SK-N-SH (cell line): ENCODE measurements at regions not wholly inside any gene's neighbourhood (a gene's known extent, or its start where the extent isn't known, plus 50 kb on each side); places are given as distances from the start of the nearest gene placed in this dataset.

Experiments used
- CTCF ChIA-PET: fragments of 300-600, 350-600 bp; formaldehyde crosslinking; extraction: SDS; loops from one replicate; lab custom pipeline; 2021; lab: Yijun Ruan, JAX
- POLR2A ChIA-PET: fragments of 350-600 bp; sonication (Branson Sonifier 250); formaldehyde crosslinking; extraction: SDS; loops from one replicate; lab custom pipeline; 2020; ENCODE audit warnings: antibody characterized with exemption, inconsistent platforms; lab: Yijun Ruan, JAX
- DNase-seq: peaks from one replicate; pipeline ENCODE4 v3.0.0; 2012
- H2AFZ ChIP-seq: fragments of 200-600 bp; sonication (generic); 2 replicates; pipeline ENCODE4 v1.8.1; 2016; ENCODE audit warnings: antibody characterized with exemption, mild to moderate bottlenecking, low read depth
- H3F3A ChIP-seq: fragments of 200-600 bp; sonication (generic); replicated peaks from 2 replicates; pipeline ENCODE3; 2016; ENCODE audit warnings: antibody characterized with exemption, mild to moderate bottlenecking; ENCODE audit not compliant: insufficient read depth
- H3K27ac ChIP-seq, 2 experiments: fragments of 200-500 bp in 1 of 2; fragments of 200-600 bp in 1 of 2; sonication (Bioruptor generic) in 1 of 2; sonication (generic), shearing (Covaris generic) in 1 of 2; 2 replicates each; pipeline versions ENCODE4 v1.5.1 to v1.6.1; 2014 to 2016; ENCODE audit warnings: low read depth in 2 of 2, inconsistent platforms in 1 of 2, low read length in 1 of 2, mild to moderate bottlenecking in 1 of 2, mixed read lengths in 1 of 2
- H3K27me3 ChIP-seq: fragments of 200-600 bp; sonication (generic), shearing (Covaris generic); 2 replicates; pipeline ENCODE4 v1.6.1; 2016; ENCODE audit warnings: mixed run types; ENCODE audit not compliant: insufficient read depth
- H3K36me3 ChIP-seq, 2 experiments: fragments of 200-500 bp in 1 of 2; fragments of 200-600 bp in 1 of 2; sonication (Bioruptor generic) in 1 of 2; sonication (generic) in 1 of 2; replicated peaks in 1 of 2; 2 replicates each; pipeline versions ENCODE3 to v1.5.1; 2014 to 2016; ENCODE audit warnings: low read length in 1 of 2, mild to moderate bottlenecking in 1 of 2; ENCODE audit not compliant: insufficient read depth in 2 of 2, control insufficient read depth in 1 of 2
- H3K4me1 ChIP-seq, 2 experiments: fragments of 200-500 bp in 1 of 2; fragments of 200-600 bp in 1 of 2; sonication (Bioruptor generic) in 1 of 2; sonication (generic), shearing (Covaris generic) in 1 of 2; 2 replicates each; pipeline versions ENCODE4 v1.5.1 to v1.6.1; 2014 to 2016; ENCODE audit warnings: low read depth in 1 of 2, low read length in 1 of 2, mixed run types in 1 of 2; ENCODE audit not compliant: insufficient read depth in 2 of 2, control insufficient read depth in 1 of 2
- H3K4me2 ChIP-seq: fragments of 200-600 bp; sonication (generic), shearing (Covaris generic); 2 replicates; pipeline ENCODE4 v1.6.1; 2017; ENCODE audit warnings: mixed run types
- H3K4me3 ChIP-seq, 2 experiments: fragments of 200-500 bp in 1 of 2; fragments of 200-600 bp in 1 of 2; sonication (Bioruptor generic) in 1 of 2; sonication (generic), shearing (Covaris generic) in 1 of 2; 2 replicates each; pipeline versions ENCODE4 v1.5.1 to v1.8.1; 2014 to 2016; ENCODE audit warnings: low read depth in 2 of 2, inconsistent platforms in 1 of 2, low read length in 1 of 2, mild to moderate bottlenecking in 1 of 2, mixed read lengths in 1 of 2, moderate library complexity in 1 of 2
- H3K79me2 ChIP-seq: fragments of 200-600 bp; sonication (generic); 2 replicates; pipeline ENCODE4 v1.8.1; 2017; ENCODE audit warnings: mild to moderate bottlenecking; ENCODE audit not compliant: insufficient read depth
- H3K9ac ChIP-seq: fragments of 200-600 bp; sonication (generic); 2 replicates; pipeline ENCODE4 v1.6.1; 2017; ENCODE audit warnings: mixed run types
- H3K9me2 ChIP-seq: fragments of 200-600 bp; sonication (generic); 2 replicates; pipeline ENCODE4 v1.6.1; 2017; ENCODE audit warnings: mixed run types
- H3K9me3 ChIP-seq: fragments of 200-600 bp; sonication (generic); 2 replicates; pipeline ENCODE4 v1.6.1; 2017; ENCODE audit warnings: mixed run types, mild to moderate bottlenecking, moderate library complexity
- H4K20me1 ChIP-seq: fragments of 200-600 bp; sonication (generic); 2 replicates; pipeline ENCODE4 v1.6.1; 2017; ENCODE audit warnings: mild to moderate bottlenecking, mixed run types; ENCODE audit not compliant: insufficient read depth
- EZH2phosphoT487 ChIP-seq: fragments of 200-600 bp; sonication (generic); IDR thresholded peaks from 2 replicates; pipeline ENCODE4 v1.6.1; 2017; ENCODE audit warnings: low read depth, mixed run types, mild to moderate bottlenecking, antibody characterized with exemption, moderate library complexity, borderline replicate concordance
- FOSL2 ChIP-seq: IDR thresholded peaks from 2 replicates; pipeline ENCODE4 v1.4.0; 2012; ENCODE audit warnings: low read depth, mild to moderate bottlenecking, moderate library complexity, borderline replicate concordance
- GABPA ChIP-seq: IDR thresholded peaks from 2 replicates; pipeline ENCODE4 v1.4.0; 2012; ENCODE audit warnings: low read depth, mild to moderate bottlenecking
- GATA2 ChIP-seq: sonication (generic); formaldehyde crosslinking; IDR thresholded peaks from 2 replicates; pipeline ENCODE4 v1.5.0; 2020; ENCODE audit warnings: mild to moderate bottlenecking, missing genetic modification reagents
- MXI1 ChIP-seq: IDR thresholded peaks from 2 replicates; pipeline ENCODE4 v1.6.1; 2012; ENCODE audit warnings: mild to moderate bottlenecking, low read depth, low read length, improper control_type of control experiment
- PBX3 ChIP-seq: IDR thresholded peaks from 2 replicates; pipeline ENCODE4; 2012
- POLR2AphosphoS5 ChIP-seq: IDR thresholded peaks from 2 replicates; pipeline ENCODE4 v1.6.1; 2012; ENCODE audit warnings: low read depth, low read length
- RAD21 ChIP-seq: IDR thresholded peaks from 2 replicates; pipeline ENCODE4 v1.6.1; 2012; ENCODE audit warnings: mild to moderate bottlenecking, low read length
- RCOR1 ChIP-seq: fragments of 150-350 bp; IDR thresholded peaks from 2 replicates; pipeline ENCODE4 v1.6.1; 2017; ENCODE audit warnings: antibody characterized with exemption, low read length
- RXRA ChIP-seq: IDR thresholded peaks from 2 replicates; pipeline ENCODE4 v1.4.0; 2012; ENCODE audit warnings: low read depth, mild to moderate bottlenecking, borderline replicate concordance
- USF1 ChIP-seq: IDR thresholded peaks from 2 replicates; pipeline ENCODE4 v1.4.0; 2012; ENCODE audit warnings: low read depth, borderline replicate concordance
- WGBS: methylation state at CpG from one replicate; pipeline ENCODE4 v1.1.6; 2017; ENCODE audit warnings: low lambda C conversion rate; 5-methylcytosine and 5-hydroxymethylcytosine counted together
- TF ChIP-seq, protein P1 (sequence below): fragments of 150-350 bp; IDR thresholded peaks from 2 replicates; pipeline ENCODE4 v1.6.1; 2016; ENCODE audit warnings: mild to moderate bottlenecking, low read depth, low read length

GRCh38 chr12:42760550-42760949 lies 171.0 kb upstream of the PRICKLE1 start (continued):
- TF ChIP-seq, protein P1, sequence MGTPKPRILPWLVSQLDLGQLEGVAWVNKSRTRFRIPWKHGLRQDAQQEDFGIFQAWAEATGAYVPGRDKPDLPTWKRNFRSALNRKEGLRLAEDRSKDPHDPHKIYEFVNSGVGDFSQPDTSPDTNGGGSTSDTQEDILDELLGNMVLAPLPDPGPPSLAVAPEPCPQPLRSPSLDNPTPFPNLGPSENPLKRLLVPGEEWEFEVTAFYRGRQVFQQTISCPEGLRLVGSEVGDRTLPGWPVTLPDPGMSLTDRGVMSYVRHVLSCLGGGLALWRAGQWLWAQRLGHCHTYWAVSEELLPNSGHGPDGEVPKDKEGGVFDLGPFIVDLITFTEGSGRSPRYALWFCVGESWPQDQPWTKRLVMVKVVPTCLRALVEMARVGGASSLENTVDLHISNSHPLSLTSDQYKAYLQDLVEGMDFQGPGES: no peak

GRCh38 chr12:42759622-42760273 lies 170.2 kb upstream of the PRICKLE1 start:
- Histone ChIP-seq H3K4me2 (no peak overlapping the region), H3K4me3 (no peak overlapping the region), H3K9ac (no peak overlapping the region), H3K9me2 (no peaks in the 10 kb centered on the region), H3K4me1 (peaks cover 6 to 15% of the 10 kb centered on the region in 2 experiments; a peak in 2 of 4 replicates), H3K27me3 (no peaks in the 10 kb centered on the region), H3K9me3 (no peaks in the 10 kb centered on the region), H4K20me1 (no peaks in the 10 kb centered on the region), H2AFZ (no peak overlapping the region), H3K79me2 (no peaks in the 10 kb centered on the region), H3K36me3 (no peaks in the 10 kb centered on the region), H3K27ac (no peak overlapping the region), H3F3A (no peaks in the 10 kb centered on the region)
- TF ChIP-seq FOSL2 (no peak), GABPA (no peak), USF1 (no peak), EZH2phosphoT487 (no peak), RCOR1 (no peak), MXI1 (no peak), POLR2AphosphoS5 (no peak)
- ChIA-PET CTCF (interaction anchor here (1.3 to 1.5 kb wide), 2 partner anchors 10 to 20 kb away, joined by 4 to 5 read pairs; no protein-coding TSS in a partner anchor), POLR2A (no interaction called here)
- DNase-seq: no peak
- 56% methylated on average over 6 of the region's 6 CpGs for WGBS

DNA sequence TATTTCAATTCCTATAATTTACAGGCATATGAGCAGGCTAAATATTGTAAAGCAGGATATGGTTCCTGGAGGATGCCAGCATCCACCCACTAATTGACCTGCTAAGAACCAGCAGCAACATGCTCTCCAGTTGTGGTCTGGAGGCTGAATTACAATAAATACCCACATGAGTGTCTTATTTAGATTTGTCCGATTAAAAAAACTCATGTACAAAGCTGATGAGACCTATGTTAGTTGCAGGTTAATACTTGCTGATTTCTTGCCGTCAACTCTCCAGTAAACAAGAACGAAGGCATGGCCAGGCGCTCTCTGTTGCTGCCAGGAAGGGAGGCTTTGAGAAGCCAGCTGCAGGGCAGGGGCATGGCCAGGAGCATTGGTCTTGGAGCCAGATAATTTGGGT lies 169.3 kb upstream of the PRICKLE1 start:
- Histone ChIP-seq H3F3A (no peaks in the 10 kb centered on the region), H3K9me3 (no peaks in the 10 kb centered on the region), H3K79me2 (no peaks in the 10 kb centered on the region), H2AFZ (no peak overlapping the region), H3K9ac (no peak overlapping the region), H3K9me2 (no peaks in the 10 kb centered on the region), H4K20me1 (no peaks in the 10 kb centered on the region), H3K36me3 (no peaks in the 10 kb centered on the region), H3K4me1 (peaks cover 6 to 15% of the 10 kb centered on the region in 2 experiments; a peak in 2 of 4 replicates), H3K4me2 (no peak overlapping the region), H3K27ac (no peak overlapping the region), H3K4me3 (no peak overlapping the region), H3K27me3 (no peaks in the 10 kb centered on the region)
- POLR2A ChIA-PET: no interaction called here
- CTCF ChIA-PET: interaction anchor here (0.6 to 1.5 kb wide), 2 partner anchors 9 to 523 kb away, joined by 3 to 4 read pairs; no protein-coding TSS in a partner anchor
- TF ChIP-seq RXRA (no peak), PBX3 (no peak), GABPA (no peak), RAD21 (no peak), USF1 (no peak), RCOR1 (no peak), GATA2 (no peak)
- WGBS: 69% methylated on average over 4 of the region's 4 CpGs
- DNase-seq: no peak
